ENCODE measurements at regions not wholly inside any gene's neighbourhood (a gene's known extent, or its start where the extent isn't known, plus 50 kb on each side); places are given as distances from the start of the nearest gene placed in this dataset.

DNA sequence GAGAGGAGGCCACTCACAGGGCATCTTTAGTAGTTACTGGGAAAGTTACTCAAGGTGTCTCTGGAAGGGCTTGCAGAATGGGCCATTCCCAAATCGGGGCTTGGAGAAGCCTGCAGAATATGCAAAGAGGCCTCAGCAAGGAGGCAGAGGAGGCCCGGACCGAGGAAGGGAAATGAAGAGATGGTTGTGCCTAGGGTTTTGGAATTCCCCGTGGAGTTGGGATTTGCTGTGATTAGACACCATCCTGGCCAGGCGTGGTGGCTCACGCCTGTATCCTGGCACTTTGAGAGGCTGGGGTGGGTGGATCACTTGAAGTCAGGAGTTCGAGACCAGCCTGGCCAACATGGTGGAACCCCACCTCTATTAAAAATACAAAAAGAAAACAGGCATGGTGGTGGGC is 193.0 kb downstream of the IRF8 start:
- no peak for DNase-seq
- Histone ChIP-seq H3K9ac (ENCODE audit: extremely low read depth, low read length, poor library complexity, severe bottlenecking) (no peak overlapping the region), H3K4me3 (ENCODE audit: low read length) (no peak overlapping the region), H3K27me3 (ENCODE audit: control insufficient read depth, insufficient read depth, low read length, poor library complexity, severe bottlenecking) (no peaks in the 10 kb centered on the region), H3K9me3 (ENCODE audit: control insufficient read depth, low read length) (no peaks in the 10 kb centered on the region), H3K27ac (ENCODE audit: low read depth, low read length) (no peak overlapping the region), H3K4me1 (ENCODE audit: control insufficient read depth, insufficient read depth, low read length) (no peaks in the 10 kb centered on the region), H3K36me3 (ENCODE audit: control insufficient read depth, insufficient read depth, low read length) (no peaks in the 10 kb centered on the region)
- Mint-ChIP-seq H3K4me1 (no peaks in the 10 kb centered on the region), H3K36me3 (ENCODE audit: low read depth) (no peaks in the 10 kb centered on the region), H3K27ac (no peak overlapping the region), H3K27me3 (ENCODE audit: insufficient read depth) (no peaks in the 10 kb centered on the region), H3K9me3 (no peaks in the 10 kb centered on the region), H3K4me3 (no peak overlapping the region)
- 87 to 89% methylated on average over 6 to 7 of the region's 7 CpGs for WGBS, 2 experiments (ENCODE audit: insufficient coverage in 1 of 2, insufficient read length in 1 of 2)
- TF ChIP-seq, protein P1, sequence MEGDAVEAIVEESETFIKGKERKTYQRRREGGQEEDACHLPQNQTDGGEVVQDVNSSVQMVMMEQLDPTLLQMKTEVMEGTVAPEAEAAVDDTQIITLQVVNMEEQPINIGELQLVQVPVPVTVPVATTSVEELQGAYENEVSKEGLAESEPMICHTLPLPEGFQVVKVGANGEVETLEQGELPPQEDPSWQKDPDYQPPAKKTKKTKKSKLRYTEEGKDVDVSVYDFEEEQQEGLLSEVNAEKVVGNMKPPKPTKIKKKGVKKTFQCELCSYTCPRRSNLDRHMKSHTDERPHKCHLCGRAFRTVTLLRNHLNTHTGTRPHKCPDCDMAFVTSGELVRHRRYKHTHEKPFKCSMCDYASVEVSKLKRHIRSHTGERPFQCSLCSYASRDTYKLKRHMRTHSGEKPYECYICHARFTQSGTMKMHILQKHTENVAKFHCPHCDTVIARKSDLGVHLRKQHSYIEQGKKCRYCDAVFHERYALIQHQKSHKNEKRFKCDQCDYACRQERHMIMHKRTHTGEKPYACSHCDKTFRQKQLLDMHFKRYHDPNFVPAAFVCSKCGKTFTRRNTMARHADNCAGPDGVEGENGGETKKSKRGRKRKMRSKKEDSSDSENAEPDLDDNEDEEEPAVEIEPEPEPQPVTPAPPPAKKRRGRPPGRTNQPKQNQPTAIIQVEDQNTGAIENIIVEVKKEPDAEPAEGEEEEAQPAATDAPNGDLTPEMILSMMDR (conservative IDR thresholded peaks at IDR 0.05) = no peak

DNA sequence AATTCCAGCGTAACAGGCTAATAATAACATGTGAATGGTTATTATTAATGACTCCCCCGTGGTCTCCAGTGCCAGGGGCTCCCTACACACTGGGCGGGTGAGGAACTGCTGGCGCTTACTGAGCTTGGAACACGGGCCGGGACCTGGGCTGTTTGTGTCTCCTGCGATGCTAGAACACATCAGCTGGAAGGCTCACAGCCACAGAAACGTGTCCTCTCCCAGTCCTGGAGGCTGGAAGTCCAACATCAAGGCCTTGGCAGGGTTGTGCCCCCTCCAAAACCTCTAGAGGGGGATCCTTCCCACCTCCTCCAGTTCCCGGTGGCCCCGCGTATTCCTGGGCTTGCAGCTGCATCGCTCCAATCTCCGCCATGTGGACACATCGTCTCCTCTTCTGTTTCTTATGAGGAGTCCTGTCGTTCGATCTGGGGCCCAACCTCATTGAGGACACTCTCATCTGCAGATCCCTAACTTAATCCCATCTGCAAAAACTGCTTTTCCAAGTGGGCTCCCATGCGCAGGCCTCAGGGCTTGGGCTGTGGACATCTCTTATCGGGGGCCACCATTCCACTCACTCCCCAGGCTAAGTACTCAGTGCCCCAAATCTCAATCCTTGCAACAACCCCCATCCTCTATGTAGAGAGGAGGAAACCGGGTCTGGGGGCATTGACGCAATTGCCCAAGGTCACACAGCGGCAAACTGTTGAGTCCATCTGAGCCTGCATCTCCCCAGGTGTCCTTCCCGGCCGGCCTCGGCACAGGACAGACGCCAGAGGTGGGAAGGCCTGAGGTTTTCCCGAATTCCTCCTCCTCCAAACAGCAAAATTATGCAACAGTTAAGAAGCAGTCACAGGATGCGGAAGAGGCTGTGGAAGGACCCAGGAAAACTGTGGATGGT is 193.9 kb downstream of the IRF8 start:
- peaks cover 3% of the 10 kb centered on the region for H3K27me3 ChIP-seq (ENCODE audit: control insufficient read depth, insufficient read depth, low read length, poor library complexity, severe bottlenecking)
- DNase-seq = peak; percentile 32
- no peaks in the 10 kb centered on the region for H3K9me3 ChIP-seq (ENCODE audit: control insufficient read depth, low read length)
- Mint-ChIP-seq H3K27me3 (ENCODE audit: insufficient read depth) (no peaks in the 10 kb centered on the region), H3K27ac (no peak overlapping the region), H3K4me1 (no peaks in the 10 kb centered on the region), H3K9me3 (peaks cover 2% of the 10 kb centered on the region), H3K4me3 (no peak overlapping the region), H3K36me3 (ENCODE audit: low read depth) (no peaks in the 10 kb centered on the region)
- TF ChIP-seq, protein P1 (conservative IDR thresholded peaks at IDR 0.05) = no peak
- H3K9ac ChIP-seq (ENCODE audit: extremely low read depth, low read length, poor library complexity, severe bottlenecking) = no peak overlapping the region
- H3K27ac ChIP-seq (ENCODE audit: low read depth, low read length) = no peak overlapping the region
- no peak overlapping the region for H3K4me3 ChIP-seq (ENCODE audit: low read length)
- WGBS, 2 experiments (ENCODE audit: insufficient coverage in 1 of 2, insufficient read length in 1 of 2) = 90 to 95% methylated on average over 17 to 27 of the region's 27 CpGs
- no peaks in the 10 kb centered on the region for H3K36me3 ChIP-seq (ENCODE audit: control insufficient read depth, insufficient read depth, low read length)
- no peaks in the 10 kb centered on the region for H3K4me1 ChIP-seq (ENCODE audit: control insufficient read depth, insufficient read depth, low read length)

DNA sequence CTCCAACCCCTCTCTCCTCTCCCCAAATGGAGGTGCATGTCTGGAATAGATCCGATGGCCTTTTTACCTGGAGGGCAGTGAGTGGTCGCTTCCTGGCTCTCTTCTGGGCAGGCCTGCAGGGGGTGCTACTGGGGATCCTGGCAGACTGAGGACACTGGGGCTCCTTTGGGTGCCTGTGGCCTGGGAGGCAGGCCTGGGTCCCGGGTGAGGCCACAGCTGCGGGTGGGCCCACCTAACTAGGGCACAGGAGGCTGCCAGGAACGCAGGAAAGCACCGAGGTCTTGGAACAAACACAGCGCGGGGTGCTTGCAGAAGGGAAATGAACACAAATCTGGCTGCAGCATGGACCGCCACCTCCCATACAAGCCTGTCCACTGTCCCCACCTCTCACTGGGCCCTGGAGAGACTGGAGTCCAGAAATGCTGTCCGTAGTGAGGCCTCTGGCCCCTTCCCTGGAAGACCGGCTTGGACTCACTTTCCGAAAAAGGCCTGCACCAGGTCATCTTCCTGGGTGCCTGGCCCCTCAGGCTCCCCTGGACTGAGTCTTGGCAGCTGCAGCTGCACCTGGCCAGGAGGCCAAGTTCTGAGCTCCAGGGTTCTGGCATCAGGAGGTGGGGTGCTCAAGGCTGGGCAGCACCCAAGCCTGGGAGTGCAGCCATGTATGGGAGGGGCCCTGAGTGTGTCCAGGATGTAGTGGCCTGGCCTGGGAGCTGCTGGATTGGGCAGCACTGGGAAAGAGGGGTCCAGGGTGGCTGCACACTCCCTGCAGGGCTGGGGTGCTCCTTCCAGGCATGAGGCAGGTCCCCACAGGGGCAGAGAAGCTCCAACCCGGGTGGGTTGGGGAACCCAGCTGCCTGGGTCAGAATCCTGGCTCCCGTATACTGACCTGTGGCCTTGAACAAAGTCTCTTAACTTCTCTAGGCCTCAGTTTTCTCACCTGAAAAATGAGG is 195.1 kb downstream of the IRF8 start:
- Histone ChIP-seq H3K9me3 (ENCODE audit: control insufficient read depth, low read length) (no peaks in the 10 kb centered on the region), H3K4me3 (ENCODE audit: low read length) (no peak overlapping the region), H3K27ac (ENCODE audit: low read depth, low read length) (no peak overlapping the region), H3K4me1 (ENCODE audit: control insufficient read depth, insufficient read depth, low read length) (no peaks in the 10 kb centered on the region), H3K36me3 (ENCODE audit: control insufficient read depth, insufficient read depth, low read length) (no peaks in the 10 kb centered on the region), H3K9ac (ENCODE audit: extremely low read depth, low read length, poor library complexity, severe bottlenecking) (no peak overlapping the region), H3K27me3 (ENCODE audit: control insufficient read depth, insufficient read depth, low read length, poor library complexity, severe bottlenecking) (peaks cover 3% of the 10 kb centered on the region)
- Mint-ChIP-seq H3K27me3 (ENCODE audit: insufficient read depth) (peaks cover 2% of the 10 kb centered on the region), H3K4me1 (no peaks in the 10 kb centered on the region), H3K36me3 (ENCODE audit: low read depth) (no peaks in the 10 kb centered on the region), H3K4me3 (no peak overlapping the region), H3K9me3 (peaks cover 2% of the 10 kb centered on the region), H3K27ac (no peak overlapping the region)
- 84 to 86% methylated on average over 8 to 14 of the region's 14 CpGs for WGBS, 2 experiments (ENCODE audit: insufficient coverage in 1 of 2, insufficient read length in 1 of 2)
- peak; percentile 62 for DNase-seq
- TF ChIP-seq, protein P1 (conservative IDR thresholded peaks at IDR 0.05) = peak; percentile 66

Data from endodermal cell (in vitro differentiated cells).